Fibroblast of lung (primary cell): ENCODE measurements at regions not wholly inside any gene's neighbourhood (a gene's known extent, or its start where the extent isn't known, plus 50 kb on each side); places are given as distances from the start of the nearest gene placed in this dataset.

Experiments used
- DNase-seq, 2 donors: peaks; one replicate each; pipeline versions ENCODE4 v3.0.0 to v3.0.0-alpha.2; 2010; ENCODE audit warnings: low read depth in 2 of 2
- H2AFZ ChIP-seq: 2 replicates; pipeline ENCODE4 v1.5.1; 2012; ENCODE audit warnings: low read length, control low read depth, inconsistent platforms
- H3K27ac ChIP-seq: 2 replicates; pipeline ENCODE4 v1.5.1; 2011; ENCODE audit warnings: low read length, control low read depth; ENCODE audit not compliant: insufficient read depth
- H3K27me3 ChIP-seq: 2 replicates; pipeline ENCODE4 v1.5.1; 2011; ENCODE audit warnings: mild to moderate bottlenecking, low read length; ENCODE audit not compliant: control insufficient read depth, insufficient read depth
- H3K36me3 ChIP-seq: 2 replicates; pipeline ENCODE4 v1.5.1; 2011; ENCODE audit warnings: low read length; ENCODE audit not compliant: control insufficient read depth, insufficient read depth
- H3K4me1 ChIP-seq: 2 replicates; pipeline ENCODE4 v1.5.1; 2011; ENCODE audit warnings: low read length; ENCODE audit not compliant: control insufficient read depth, insufficient read depth; ENCODE audit errors: extremely low read depth
- H3K4me2 ChIP-seq: 2 replicates; pipeline ENCODE4 v1.5.1; 2011; ENCODE audit warnings: low read length, control low read depth; ENCODE audit not compliant: insufficient read depth; ENCODE audit errors: extremely low read depth
- H3K4me3 ChIP-seq, 4 experiments: fragments of 200-600 bp in 1 of 4; sonication (generic) in 1 of 4; replicated peaks in 1 of 4; 2 replicates each; pipeline ENCODE4 v1.5.1; 2011 to 2016; ENCODE audit warnings: low read length in 4 of 4, low read depth in 3 of 4, mild to moderate bottlenecking in 3 of 4, control low read depth in 2 of 4, inconsistent platforms in 1 of 4, mixed read lengths in 1 of 4; ENCODE audit not compliant: insufficient read depth in 1 of 4; ENCODE audit errors: control extremely low read depth in 1 of 4
- H3K79me2 ChIP-seq: 2 replicates; pipeline ENCODE4 v1.5.1; 2012; ENCODE audit warnings: mild to moderate bottlenecking, low read length, inconsistent platforms; ENCODE audit not compliant: control insufficient read depth, insufficient read depth
- H3K9ac ChIP-seq: 2 replicates; pipeline ENCODE4 v1.5.1; 2011; ENCODE audit warnings: mild to moderate bottlenecking, low read length, control low read depth; ENCODE audit not compliant: insufficient read depth
- H3K9me3 ChIP-seq: 2 replicates; pipeline ENCODE4 v1.5.1; 2012; ENCODE audit warnings: low read depth, low read length; ENCODE audit not compliant: control insufficient read depth, insufficient read depth
- H4K20me1 ChIP-seq: 2 replicates; pipeline ENCODE4 v1.5.1; 2011; ENCODE audit warnings: low read length; ENCODE audit not compliant: control insufficient read depth, insufficient read depth; ENCODE audit errors: extremely low read depth
- CTCF ChIP-seq, 2 donors: IDR thresholded peaks in 1 of 2; conservative IDR thresholded peaks in 1 of 2; 1 replicate in 1 of 2; 2 replicates in 1 of 2; pipeline ENCODE4 v1.5.1; 2011 to 2012; ENCODE audit warnings: low read length in 2 of 2, control low read depth in 1 of 2, inconsistent platforms in 1 of 2, low read depth in 1 of 2, mild to moderate bottlenecking in 1 of 2
- EZH2 ChIP-seq: IDR thresholded peaks from 2 replicates; pipeline ENCODE4 v1.5.1; 2012; ENCODE audit warnings: low read length, control low read depth, mild to moderate bottlenecking; ENCODE audit errors: missing control alignments

GRCh38 chr17:409308-409847 is 56.8 kb upstream of the RPH3AL start:
- H3K27me3 ChIP-seq: no peaks in the 10 kb centered on the region
- no peaks in the 10 kb centered on the region for H3K9me3 ChIP-seq
- peak overlapping the region; percentile 22 for H2AFZ ChIP-seq
- no peak overlapping the region for H3K27ac ChIP-seq
- no peaks in the 10 kb centered on the region for H3K79me2 ChIP-seq
- no peak for DNase-seq
- H3K4me3 ChIP-seq: peak overlapping the region in 2 of 4 experiments; percentile 42 to 51
- no peaks in the 10 kb centered on the region for H4K20me1 ChIP-seq
- peaks cover 3% of the 10 kb centered on the region for H3K4me1 ChIP-seq
- TF ChIP-seq CTCF (conservative IDR thresholded peaks at IDR 0.05 in 1 of 2, IDR thresholded peaks at IDR 0.05 in 1 of 2; ENCODE audit: low read depth in 1 of 2, low read length in 2 of 2) (no peak), EZH2 (no peak)
- no peak overlapping the region for H3K9ac ChIP-seq
- H3K36me3 ChIP-seq: no peaks in the 10 kb centered on the region
- no peak overlapping the region for H3K4me2 ChIP-seq

- no peaks in the 10 kb centered on the region for H3K79me2 ChIP-seq
- DNase-seq: no peak
Measured at GRCh38 chr17:404703-405102, 52.1 kb upstream of the RPH3AL start.

More at GRCh38 chr17:404703-405102, 52.1 kb upstream of the RPH3AL start:
- H3K9ac ChIP-seq: no peak overlapping the region
- H3K4me3 ChIP-seq: no peak overlapping the region
- H3K4me2 ChIP-seq: no peak overlapping the region
- no peaks in the 10 kb centered on the region for H3K4me1 ChIP-seq
- H3K36me3 ChIP-seq: no peaks in the 10 kb centered on the region
- H3K27me3 ChIP-seq: no peaks in the 10 kb centered on the region
- no peak for TF ChIP-seq CTCF (conservative IDR thresholded peaks at IDR 0.05 in 1 of 2, IDR thresholded peaks at IDR 0.05 in 1 of 2; ENCODE audit: low read depth in 1 of 2, low read length in 2 of 2)
- no peak for TF ChIP-seq EZH2
- H3K27ac ChIP-seq: no peak overlapping the region
- H2AFZ ChIP-seq: no peak overlapping the region
- no peaks in the 10 kb centered on the region for H3K9me3 ChIP-seq
- H4K20me1 ChIP-seq: no peaks in the 10 kb centered on the region
